ENCODE measurements at regions not wholly inside any gene's neighbourhood (a gene's known extent, or its start where the extent isn't known, plus 50 kb on each side); places are given as distances from the start of the nearest gene placed in this dataset.

DNA sequence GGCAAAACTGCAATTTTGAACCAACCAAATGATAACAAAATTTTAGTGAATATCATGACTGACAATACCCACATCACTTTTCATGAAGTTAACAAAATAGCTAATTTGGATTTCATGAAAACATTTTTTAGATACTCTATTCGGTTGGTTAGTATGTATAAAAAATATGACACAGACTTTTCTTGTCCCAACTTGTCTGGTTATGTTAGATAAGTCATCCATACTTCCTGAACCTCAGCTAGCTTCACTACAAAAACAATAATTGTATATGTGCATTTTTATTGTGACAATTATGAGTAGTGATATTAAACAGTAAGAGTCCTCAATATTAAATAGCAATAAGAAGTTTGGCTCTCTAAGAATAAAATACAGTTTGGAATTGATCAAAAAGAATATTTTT lies 408.1 kb upstream of the DSEL start:
- ChIA-PET CTCF (no interaction called here), POLR2A (no interaction called here)
- Histone ChIP-seq H3K4me3 (ENCODE audit: low read depth in 2 of 2, low read length in 2 of 2) (no peak overlapping the region), H3K27me3 (ENCODE audit: control insufficient read depth, insufficient read depth, low read length) (no peaks in the 10 kb centered on the region), H3K9me3 (ENCODE audit: control insufficient read depth, insufficient read depth, low read depth, low read length) (no peaks in the 10 kb centered on the region), H3K4me1 (ENCODE audit: control insufficient read depth, insufficient read depth, low read length) (no peaks in the 10 kb centered on the region), H3K27ac (ENCODE audit: low read length) (no peak overlapping the region), H3K36me3 (ENCODE audit: control insufficient read depth, insufficient read depth, low read length) (no peaks in the 10 kb centered on the region)
- no TSS peak for BruUV-seq (replicated peaks)
- ATAC-seq (no peak), DNase-seq (ENCODE audit: low read depth, low spot score) (no peak)
- intact Hi-C loops (cut with micrococcal nuclease; ENCODE audit: unreplicated experiment): no loop called here
- TF ChIP-seq SIN3A (IDR thresholded peaks at IDR 0.05; ENCODE audit: borderline replicate concordance, insufficient read depth, low read depth, low read length) (no peak), REST (IDR thresholded peaks at IDR 0.05; ENCODE audit: insufficient read depth in 1 of 2, low read depth in 2 of 2, low read length in 1 of 2) (no peak), TCF7L2 (IDR thresholded peaks at IDR 0.05; ENCODE audit: low read depth, low read length) (no peak), POLR2AphosphoS5 (IDR thresholded peaks at IDR 0.05; ENCODE audit: low read depth, low read length) (no peak), CTCF (IDR thresholded peaks at IDR 0.05) (no peak)
- in situ Hi-C loops (cut with HindIII; ENCODE audit: low pct_unique_long_range_greater_than_20kb, low sequenced_read_pairs): no loop called here

DNA sequence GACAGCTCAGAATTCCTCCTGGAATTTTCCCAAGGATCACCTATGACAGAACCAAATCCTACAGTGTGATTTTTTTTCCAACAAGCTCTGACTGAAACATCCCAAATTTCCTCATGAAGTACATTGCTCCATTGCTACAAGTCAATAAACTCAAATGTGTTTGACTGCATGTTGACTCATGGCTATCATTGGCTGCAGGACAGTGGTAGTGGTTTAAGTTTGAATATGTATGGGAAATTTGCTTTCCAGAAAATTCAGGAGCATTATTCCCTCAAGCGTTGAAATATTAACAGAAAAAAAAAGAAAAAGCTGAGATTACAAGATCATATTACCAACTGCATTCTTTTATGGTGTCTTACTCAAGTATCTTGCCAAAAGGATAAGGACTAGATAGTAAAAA lies 402.8 kb upstream of the DSEL start:
- ChIA-PET CTCF (no interaction called here), POLR2A (no interaction called here)
- intact Hi-C loops (cut with micrococcal nuclease; ENCODE audit: unreplicated experiment): no loop called here
- ATAC-seq (no peak), DNase-seq (ENCODE audit: low read depth, low spot score) (no peak)
- Histone ChIP-seq H3K4me3 (ENCODE audit: low read depth in 2 of 2, low read length in 2 of 2) (no peak overlapping the region), H3K4me1 (ENCODE audit: control insufficient read depth, insufficient read depth, low read length) (no peaks in the 10 kb centered on the region), H3K9me3 (ENCODE audit: control insufficient read depth, insufficient read depth, low read depth, low read length) (no peaks in the 10 kb centered on the region), H3K27me3 (ENCODE audit: control insufficient read depth, insufficient read depth, low read length) (no peaks in the 10 kb centered on the region), H3K36me3 (ENCODE audit: control insufficient read depth, insufficient read depth, low read length) (no peaks in the 10 kb centered on the region), H3K27ac (ENCODE audit: low read length) (no peak overlapping the region)
- BruUV-seq (replicated peaks): no TSS peak
- TF ChIP-seq REST (IDR thresholded peaks at IDR 0.05; ENCODE audit: insufficient read depth in 1 of 2, low read depth in 2 of 2, low read length in 1 of 2) (no peak), TCF7L2 (IDR thresholded peaks at IDR 0.05; ENCODE audit: low read depth, low read length) (no peak), POLR2AphosphoS5 (IDR thresholded peaks at IDR 0.05; ENCODE audit: low read depth, low read length) (no peak), CTCF (IDR thresholded peaks at IDR 0.05) (no peak), SIN3A (IDR thresholded peaks at IDR 0.05; ENCODE audit: borderline replicate concordance, insufficient read depth, low read depth, low read length) (no peak)
- in situ Hi-C loops (cut with HindIII; ENCODE audit: low pct_unique_long_range_greater_than_20kb, low sequenced_read_pairs): no loop called here
